GM12891 (cell line): ENCODE measurements at regions not wholly inside any gene's neighbourhood (a gene's known extent, or its start where the extent isn't known, plus 50 kb on each side); places are given as distances from the start of the nearest gene placed in this dataset.

Experiments used
- DNase-seq: peaks from one replicate; pipeline ENCODE4 v3.0.0; 2011; ENCODE audit warnings: low spot score; ENCODE audit not compliant: insufficient read length
- FAIRE-seq: peaks from 2 replicates; lab custom pipeline; 2011; peaks lifted over from hg19 to GRCh38; lab: Jason Lieb, UNC
- PAX5 ChIP-seq: IDR thresholded peaks from 2 replicates; pipeline ENCODE4 v1.6.1; 2011; ENCODE audit warnings: low read length, moderate library complexity, mild to moderate bottlenecking; ENCODE audit not compliant: insufficient read depth, severe bottlenecking
- POLR2A ChIP-seq: IDR thresholded peaks from 2 replicates; pipeline ENCODE4 v1.6.1; 2011; ENCODE audit warnings: low read depth, low read length, control low read depth
- POLR2AphosphoS5 ChIP-seq: IDR thresholded peaks from 2 replicates; pipeline ENCODE4 v1.6.1; 2011; ENCODE audit warnings: low read depth, low read length, control low read depth
- POU2F2 ChIP-seq: IDR thresholded peaks from 2 replicates; pipeline ENCODE4 v1.6.1; 2011; ENCODE audit warnings: low read depth, mild to moderate bottlenecking, control low read depth, low read length, moderate library complexity
- SPI1 ChIP-seq: IDR thresholded peaks from 2 replicates; pipeline ENCODE4 v1.6.1; 2011; ENCODE audit warnings: low read depth, low read length, control low read depth
- TAF1 ChIP-seq: IDR thresholded peaks from 2 replicates; pipeline ENCODE4 v1.6.1; 2011; ENCODE audit warnings: low read depth, low read length, control low read depth

DNA sequence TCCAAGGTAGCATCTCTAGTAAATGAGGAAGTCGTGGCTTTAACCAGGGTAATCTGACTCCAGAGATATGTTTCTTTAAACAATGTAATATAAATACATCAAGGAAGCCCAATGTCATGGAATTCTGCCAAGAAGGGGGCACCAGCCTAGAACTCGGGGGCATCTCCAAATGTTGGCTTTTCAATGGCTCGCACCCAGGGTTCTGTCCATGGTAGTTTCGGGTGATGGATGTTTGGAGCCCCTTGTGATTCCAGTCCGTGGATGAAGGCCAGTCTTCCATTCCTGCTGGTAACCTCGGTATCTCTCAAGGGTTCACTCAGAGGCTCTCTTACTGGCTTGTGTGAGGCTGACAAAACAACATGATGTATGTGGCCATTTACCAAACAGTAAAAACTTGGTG lies 91.7 kb upstream of the SPHKAP start:
- FAIRE-seq (no peak), DNase-seq (no peak)
- TF ChIP-seq SPI1, result no peak
- no peak for TF ChIP-seq POLR2A
- TF ChIP-seq POU2F2, result no peak
- TF ChIP-seq PAX5, result no peak
- no peak for TF ChIP-seq POLR2AphosphoS5
- no peak for TF ChIP-seq TAF1

GRCh38 chr2:228269351-228269750 lies 87.9 kb upstream of the SPHKAP start:
- FAIRE-seq (no peak), DNase-seq (no peak)
- TF ChIP-seq POLR2A (no peak), PAX5 (no peak), SPI1 (no peak), POU2F2 (no peak), POLR2AphosphoS5 (no peak), TAF1 (no peak)

DNA sequence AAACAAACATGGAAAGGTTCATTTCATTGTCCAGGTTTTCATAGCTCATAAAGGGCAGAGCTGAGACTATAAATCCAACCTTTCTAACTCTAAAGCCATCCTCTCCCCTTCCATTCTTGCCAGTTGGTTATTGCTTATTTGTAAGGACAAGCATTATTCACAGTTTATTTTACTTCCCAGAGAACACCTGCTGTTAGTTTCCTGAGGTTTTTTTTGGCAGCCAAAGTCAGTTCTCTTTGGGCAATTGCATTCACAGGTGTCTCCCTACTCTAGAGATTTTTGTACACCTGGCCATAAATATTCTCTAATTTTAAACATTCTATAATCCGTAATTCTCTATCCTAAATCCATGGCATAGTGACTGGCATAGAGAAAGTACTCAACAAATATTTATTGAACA lies 87.3 kb upstream of the SPHKAP start:
- no peak for TF ChIP-seq POU2F2
- no peak for TF ChIP-seq POLR2A
- no peak for TF ChIP-seq SPI1
- no peak for TF ChIP-seq PAX5
- DNase-seq (no peak), FAIRE-seq (no peak)

- DNase-seq (no peak), FAIRE-seq (no peak)
- no peak for TF ChIP-seq PAX5
- TF ChIP-seq POU2F2, result no peak
- no peak for TF ChIP-seq TAF1
- no peak for TF ChIP-seq POLR2A
- TF ChIP-seq POLR2AphosphoS5, result no peak
- no peak for TF ChIP-seq SPI1
Observed at GRCh38 chr2:228268301-228268700, 86.8 kb upstream of the SPHKAP start.

GRCh38 chr2:228263156-228263555 lies 81.7 kb upstream of the SPHKAP start:
- no peak for TF ChIP-seq POLR2AphosphoS5
- TF ChIP-seq SPI1, result no peak
- TF ChIP-seq POLR2A, result no peak
- no peak for TF ChIP-seq PAX5
- TF ChIP-seq POU2F2, result no peak
- FAIRE-seq (no peak), DNase-seq (no peak)

GRCh38 chr2:228261546-228261945 lies 80.1 kb upstream of the SPHKAP start:
- no peak for TF ChIP-seq POLR2AphosphoS5
- no peak for TF ChIP-seq TAF1
- no peak for TF ChIP-seq PAX5
- TF ChIP-seq POLR2A, result no peak
- TF ChIP-seq POU2F2, result no peak
- TF ChIP-seq SPI1, result no peak
- no peak for DNase-seq
- FAIRE-seq, result no peak

DNA sequence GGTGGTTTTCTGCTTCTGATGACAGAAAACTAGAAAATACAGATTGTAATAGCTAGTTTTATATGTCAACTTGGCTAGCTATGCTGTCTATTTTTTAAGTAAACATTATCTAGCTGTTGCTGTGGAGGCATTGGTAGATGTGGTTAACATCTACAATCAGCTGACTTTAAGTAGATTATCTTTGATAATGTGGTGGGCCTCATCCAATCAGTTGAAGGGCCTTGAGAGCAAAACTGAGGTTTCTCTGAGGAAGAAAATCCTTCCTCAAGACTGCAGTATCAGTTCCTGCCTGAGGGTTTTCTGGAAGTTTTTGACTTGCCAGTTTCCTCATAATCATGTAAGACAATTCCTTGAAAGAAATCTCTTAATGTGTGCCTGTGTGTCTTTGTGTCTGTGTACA lies 75.9 kb upstream of the SPHKAP start:
- DNase-seq (no peak), FAIRE-seq (no peak)
- TF ChIP-seq PAX5, result no peak
- TF ChIP-seq SPI1, result no peak
- TF ChIP-seq POLR2A, result no peak
- no peak for TF ChIP-seq POU2F2
- no peak for TF ChIP-seq TAF1

GRCh38 chr2:228253752-228254151 lies 72.3 kb upstream of the SPHKAP start:
- DNase-seq (no peak), FAIRE-seq (no peak)
- TF ChIP-seq SPI1, result no peak
- no peak for TF ChIP-seq PAX5
- TF ChIP-seq POLR2AphosphoS5, result no peak
- no peak for TF ChIP-seq POLR2A
- TF ChIP-seq TAF1, result no peak
- TF ChIP-seq POU2F2, result no peak

GRCh38 chr2:228247335-228247734 lies 65.8 kb upstream of the SPHKAP start:
- no peak for FAIRE-seq
- DNase-seq, result no peak
- TF ChIP-seq POLR2AphosphoS5 (no peak), PAX5 (no peak)

GRCh38 chr2:228245601-228246000 lies 64.1 kb upstream of the SPHKAP start:
- DNase-seq, result no peak
- FAIRE-seq, result no peak
- no peak for TF ChIP-seq SPI1
- TF ChIP-seq POU2F2, result no peak
- no peak for TF ChIP-seq POLR2A
- TF ChIP-seq POLR2AphosphoS5, result no peak
- no peak for TF ChIP-seq TAF1
- TF ChIP-seq PAX5, result no peak
